ENCODE measurements at regions not wholly inside any gene's neighbourhood (a gene's known extent, or its start where the extent isn't known, plus 50 kb on each side); places are given as distances from the start of the nearest gene placed in this dataset.

DNA sequence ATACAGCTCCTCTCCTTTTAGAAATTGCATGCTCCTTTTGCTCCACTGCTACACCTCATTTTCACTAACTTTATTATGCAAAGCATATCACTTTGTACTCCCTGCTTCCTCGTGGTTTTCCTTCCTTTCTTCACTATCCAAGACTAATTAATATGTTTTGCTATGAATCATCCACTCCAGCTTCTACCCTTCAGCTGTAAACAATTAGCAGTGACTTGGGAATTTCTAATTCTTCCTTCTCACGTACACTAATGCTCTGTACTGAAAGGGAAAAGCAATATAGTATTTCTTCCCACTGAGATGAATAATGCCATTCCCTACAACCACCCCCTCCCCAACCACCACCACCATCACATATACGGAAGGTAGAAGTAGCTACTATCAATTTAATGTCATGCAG lies 1917.0 kb downstream of the MRPL39 start:
- Histone ChIP-seq H3K9me3 (ENCODE audit: low read depth, low read length) (no peaks in the 10 kb centered on the region), H3K4me1 (ENCODE audit: insufficient read depth, low read length) (no peaks in the 10 kb centered on the region), H3K4me2 (ENCODE audit: insufficient read depth, low read length) (no peak overlapping the region), H2AFZ (ENCODE audit: low read length) (no peak overlapping the region), H3K27me3 (ENCODE audit: insufficient read depth, low read length) (no peaks in the 10 kb centered on the region), H3K27ac (ENCODE audit: low read depth, low read length) (no peak overlapping the region), H3K36me3 (ENCODE audit: insufficient read depth, low read length) (no peaks in the 10 kb centered on the region), H4K20me1 (ENCODE audit: insufficient read depth, low read length) (no peaks in the 10 kb centered on the region), H3K4me3 (ENCODE audit: insufficient read depth, low read length) (no peak overlapping the region), H3K79me2 (ENCODE audit: insufficient read depth, low read length) (no peaks in the 10 kb centered on the region)
- TF ChIP-seq, protein P1, sequence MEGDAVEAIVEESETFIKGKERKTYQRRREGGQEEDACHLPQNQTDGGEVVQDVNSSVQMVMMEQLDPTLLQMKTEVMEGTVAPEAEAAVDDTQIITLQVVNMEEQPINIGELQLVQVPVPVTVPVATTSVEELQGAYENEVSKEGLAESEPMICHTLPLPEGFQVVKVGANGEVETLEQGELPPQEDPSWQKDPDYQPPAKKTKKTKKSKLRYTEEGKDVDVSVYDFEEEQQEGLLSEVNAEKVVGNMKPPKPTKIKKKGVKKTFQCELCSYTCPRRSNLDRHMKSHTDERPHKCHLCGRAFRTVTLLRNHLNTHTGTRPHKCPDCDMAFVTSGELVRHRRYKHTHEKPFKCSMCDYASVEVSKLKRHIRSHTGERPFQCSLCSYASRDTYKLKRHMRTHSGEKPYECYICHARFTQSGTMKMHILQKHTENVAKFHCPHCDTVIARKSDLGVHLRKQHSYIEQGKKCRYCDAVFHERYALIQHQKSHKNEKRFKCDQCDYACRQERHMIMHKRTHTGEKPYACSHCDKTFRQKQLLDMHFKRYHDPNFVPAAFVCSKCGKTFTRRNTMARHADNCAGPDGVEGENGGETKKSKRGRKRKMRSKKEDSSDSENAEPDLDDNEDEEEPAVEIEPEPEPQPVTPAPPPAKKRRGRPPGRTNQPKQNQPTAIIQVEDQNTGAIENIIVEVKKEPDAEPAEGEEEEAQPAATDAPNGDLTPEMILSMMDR (IDR thresholded peaks at IDR 0.05; ENCODE audit: extremely low read depth, low read depth, low read length), result no peak
- DNase-seq (ENCODE audit: insufficient read length, low spot score, missing footprints), result no peak

DNA sequence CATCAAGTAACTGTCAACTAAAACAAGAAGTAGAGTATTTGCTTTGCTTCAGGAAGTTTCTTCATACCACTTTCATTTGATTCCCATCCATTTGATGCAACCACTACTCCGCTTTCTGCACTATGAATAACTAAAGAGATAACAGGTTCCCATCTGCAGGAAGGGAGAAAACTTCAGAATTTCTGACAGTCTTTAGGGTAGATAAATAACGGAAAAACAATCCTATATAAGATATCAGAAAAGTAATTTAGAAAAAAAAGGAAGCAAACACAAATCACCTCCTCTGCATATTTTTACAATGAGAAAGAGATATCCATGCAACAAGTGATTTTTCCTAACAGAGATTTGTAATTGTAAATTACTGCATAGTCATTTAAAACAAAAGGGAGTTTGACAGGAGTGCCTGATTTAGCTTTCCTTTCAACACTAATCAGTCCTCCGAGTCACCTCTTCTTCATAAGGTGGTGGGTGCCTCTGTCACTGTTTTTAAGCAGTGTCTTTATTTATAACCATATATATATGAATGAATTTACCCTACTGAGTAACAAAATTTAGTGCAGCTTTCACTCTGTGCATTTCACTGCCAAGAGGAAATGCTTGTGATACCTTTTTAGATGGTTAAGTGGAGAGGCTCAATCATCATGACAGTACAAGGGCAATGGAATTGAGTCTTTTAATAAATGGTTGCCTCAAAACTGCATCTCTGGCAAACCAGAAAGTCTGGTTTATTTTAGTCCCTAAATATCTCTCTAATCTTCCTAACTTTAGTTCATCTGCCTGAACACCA lies 1920.4 kb downstream of the MRPL39 start:
- Histone ChIP-seq H3K4me1 (ENCODE audit: insufficient read depth, low read length) (no peaks in the 10 kb centered on the region), H3K27me3 (ENCODE audit: insufficient read depth, low read length) (no peaks in the 10 kb centered on the region), H3K79me2 (ENCODE audit: insufficient read depth, low read length) (no peaks in the 10 kb centered on the region), H3K27ac (ENCODE audit: low read depth, low read length) (no peak overlapping the region), H3K4me2 (ENCODE audit: insufficient read depth, low read length) (no peak overlapping the region), H4K20me1 (ENCODE audit: insufficient read depth, low read length) (no peaks in the 10 kb centered on the region), H3K36me3 (ENCODE audit: insufficient read depth, low read length) (no peaks in the 10 kb centered on the region), H2AFZ (ENCODE audit: low read length) (no peak overlapping the region), H3K4me3 (ENCODE audit: insufficient read depth, low read length) (no peak overlapping the region), H3K9me3 (ENCODE audit: low read depth, low read length) (no peaks in the 10 kb centered on the region)
- TF ChIP-seq, protein P1 (IDR thresholded peaks at IDR 0.05; ENCODE audit: extremely low read depth, low read depth, low read length), result no peak
- DNase-seq (ENCODE audit: insufficient read length, low spot score, missing footprints), result no peak

DNA sequence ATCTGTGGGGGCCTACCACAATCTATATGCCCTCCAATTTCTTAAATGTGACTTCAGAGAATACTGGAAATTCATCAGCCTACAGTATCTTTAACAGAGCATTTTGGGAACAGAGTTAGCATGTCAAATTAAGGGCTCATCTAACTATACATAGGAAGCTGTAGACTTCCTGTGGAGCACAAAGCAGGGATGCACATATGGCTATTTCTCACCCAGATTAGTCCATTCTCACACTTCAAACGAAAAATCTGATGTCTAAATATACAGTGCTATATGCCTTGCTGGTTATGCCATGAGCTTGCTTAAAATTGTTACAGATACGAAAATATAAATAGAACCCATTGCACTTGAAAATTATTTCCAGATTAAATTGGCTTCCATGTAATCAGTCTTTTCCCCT lies 1922.8 kb downstream of the MRPL39 start:
- no peak overlapping the region for H2AFZ ChIP-seq (ENCODE audit: low read length)

DNA sequence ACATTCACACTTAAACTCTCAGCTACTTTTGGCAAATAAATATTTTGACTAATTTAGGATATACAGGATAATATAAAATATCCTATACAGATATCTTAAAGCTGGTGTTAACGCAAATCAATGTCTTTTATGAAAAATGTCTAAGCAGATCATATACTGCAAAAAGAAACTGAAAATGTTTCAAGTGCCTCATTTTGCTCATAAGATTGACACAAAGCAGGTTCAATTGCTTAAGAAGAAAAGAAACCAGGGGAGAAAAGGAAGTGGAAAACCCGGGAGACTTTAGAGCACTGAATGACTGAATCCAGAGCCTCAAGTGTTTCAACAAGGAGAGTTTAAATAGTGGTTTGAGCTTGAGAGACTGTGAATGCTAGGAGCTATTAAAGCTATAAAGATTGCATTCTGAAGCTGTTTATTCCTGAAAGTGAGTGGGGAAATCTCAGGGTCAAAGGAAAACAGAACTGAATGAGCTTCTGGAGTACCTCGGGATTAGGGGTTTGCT lies 1943.0 kb downstream of the MRPL39 start:
- H3K27me3 ChIP-seq (ENCODE audit: insufficient read depth, low read length), result no peaks in the 10 kb centered on the region
- H2AFZ ChIP-seq (ENCODE audit: low read length), result no peak overlapping the region
- H3K9me3 ChIP-seq (ENCODE audit: low read depth, low read length), result no peaks in the 10 kb centered on the region
- TF ChIP-seq, protein P1 (IDR thresholded peaks at IDR 0.05; ENCODE audit: extremely low read depth, low read depth, low read length), result no peak
- no peak overlapping the region for H3K4me3 ChIP-seq (ENCODE audit: insufficient read depth, low read length)
- no peaks in the 10 kb centered on the region for H4K20me1 ChIP-seq (ENCODE audit: insufficient read depth, low read length)
- H3K4me1 ChIP-seq (ENCODE audit: insufficient read depth, low read length), result no peaks in the 10 kb centered on the region
- H3K79me2 ChIP-seq (ENCODE audit: insufficient read depth, low read length), result no peaks in the 10 kb centered on the region
- DNase-seq (ENCODE audit: insufficient read length, low spot score, missing footprints), result no peak
- H3K4me2 ChIP-seq (ENCODE audit: insufficient read depth, low read length), result no peak overlapping the region
- H3K36me3 ChIP-seq (ENCODE audit: insufficient read depth, low read length), result no peaks in the 10 kb centered on the region
- H3K27ac ChIP-seq (ENCODE audit: low read depth, low read length), result no peak overlapping the region

More for the DNA sequence above, 1922.8 kb downstream of the MRPL39 start:
- no peaks in the 10 kb centered on the region for H3K27me3 ChIP-seq (ENCODE audit: insufficient read depth, low read length)
- TF ChIP-seq, protein P1 (IDR thresholded peaks at IDR 0.05; ENCODE audit: extremely low read depth, low read depth, low read length), result no peak
- no peak overlapping the region for H3K4me3 ChIP-seq (ENCODE audit: insufficient read depth, low read length)
- no peak overlapping the region for H3K4me2 ChIP-seq (ENCODE audit: insufficient read depth, low read length)
- H3K9me3 ChIP-seq (ENCODE audit: low read depth, low read length), result no peaks in the 10 kb centered on the region
- no peaks in the 10 kb centered on the region for H4K20me1 ChIP-seq (ENCODE audit: insufficient read depth, low read length)
- H3K79me2 ChIP-seq (ENCODE audit: insufficient read depth, low read length), result no peaks in the 10 kb centered on the region
- H3K27ac ChIP-seq (ENCODE audit: low read depth, low read length), result no peak overlapping the region
- DNase-seq (ENCODE audit: insufficient read length, low spot score, missing footprints), result no peak
- no peaks in the 10 kb centered on the region for H3K36me3 ChIP-seq (ENCODE audit: insufficient read depth, low read length)
- no peaks in the 10 kb centered on the region for H3K4me1 ChIP-seq (ENCODE audit: insufficient read depth, low read length)
